ENCODE measurements at regions not wholly inside any gene's neighbourhood (a gene's known extent, or its start where the extent isn't known, plus 50 kb on each side); places are given as distances from the start of the nearest gene placed in this dataset.

- CTCF ChIA-PET, result no interaction called here
- peaks cover 6% of the 10 kb centered on the region; the same call in 1 of the 2 replicates for H3K27me3 Mint-ChIP-seq (ENCODE audit: low read depth)
- H3K36me3 Mint-ChIP-seq, result peaks cover 18% of the 10 kb centered on the region
- no peak overlapping the region for H3K4me3 Mint-ChIP-seq
- ATAC-seq, result no peak
- TF ChIP-seq, protein P1, sequence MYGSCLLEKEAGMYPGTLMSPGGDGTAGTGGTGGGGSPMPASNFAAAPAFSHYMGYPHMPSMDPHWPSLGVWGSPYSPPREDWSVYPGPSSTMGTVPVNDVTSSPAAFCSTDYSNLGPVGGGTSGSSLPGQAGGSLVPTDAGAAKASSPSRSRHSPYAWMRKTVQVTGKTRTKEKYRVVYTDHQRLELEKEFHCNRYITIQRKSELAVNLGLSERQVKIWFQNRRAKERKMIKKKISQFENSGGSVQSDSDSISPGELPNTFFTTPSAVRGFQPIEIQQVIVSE (CRISPR knock-in tag; IDR thresholded peaks at IDR 0.05; ENCODE audit: borderline replicate concordance), result no peak
- TF ChIP-seq USF1 (CRISPR knock-in tag; IDR thresholded peaks at IDR 0.05), result no peak
- no peak for TF ChIP-seq ATF1 (CRISPR knock-in tag; IDR thresholded peaks at IDR 0.05)
- no peak for TF ChIP-seq ZNF263 (CRISPR knock-in tag; IDR thresholded peaks at IDR 0.05; ENCODE audit: low read depth)
- TF ChIP-seq PRDM15 (CRISPR knock-in tag; IDR thresholded peaks at IDR 0.05), result no peak
- TF ChIP-seq OVOL2 (CRISPR knock-in tag; IDR thresholded peaks at IDR 0.05; ENCODE audit: borderline replicate concordance), result no peak
- no peak for TF ChIP-seq FOXK1 (CRISPR knock-in tag; IDR thresholded peaks at IDR 0.05)
- no peak for TF ChIP-seq SMAD3 (CRISPR knock-in tag; IDR thresholded peaks at IDR 0.05; ENCODE audit: borderline replicate concordance)
- no peak for TF ChIP-seq NR1H2 (CRISPR knock-in tag; IDR thresholded peaks at IDR 0.05)
- TF ChIP-seq ZNF423 (CRISPR knock-in tag; IDR thresholded peaks at IDR 0.05), result no peak
- TF ChIP-seq ZNF232 (CRISPR knock-in tag; IDR thresholded peaks at IDR 0.05), result no peak
- no peak for TF ChIP-seq NFYB (CRISPR knock-in tag; conservative IDR thresholded peaks at IDR 0.05; ENCODE audit: low read depth)
- no peak for TF ChIP-seq GRHL2 (CRISPR knock-in tag; IDR thresholded peaks at IDR 0.05; ENCODE audit: insufficient replicate concordance, severe bottlenecking)
- no peak for TF ChIP-seq IRF2 (CRISPR knock-in tag; IDR thresholded peaks at IDR 0.05; ENCODE audit: borderline replicate concordance, low read depth)
- no peak for TF ChIP-seq ZNF281 (CRISPR knock-in tag; IDR thresholded peaks at IDR 0.05)
- no peak for TF ChIP-seq HMGA2 (CRISPR knock-in tag; IDR thresholded peaks at IDR 0.05)
- POLR2A ChIA-PET, result no interaction called here
- H3K9me3 Mint-ChIP-seq, result peaks cover 46% of the 10 kb centered on the region
- no peak for DNase-seq (ENCODE audit: low spot score)
- H3K4me1 Mint-ChIP-seq, result no peaks in the 10 kb centered on the region
- H3K27ac Mint-ChIP-seq, result no peak overlapping the region
Observed at GRCh38 chr16:79672524-79672923, 72.0 kb upstream of the MAF start.

DNA sequence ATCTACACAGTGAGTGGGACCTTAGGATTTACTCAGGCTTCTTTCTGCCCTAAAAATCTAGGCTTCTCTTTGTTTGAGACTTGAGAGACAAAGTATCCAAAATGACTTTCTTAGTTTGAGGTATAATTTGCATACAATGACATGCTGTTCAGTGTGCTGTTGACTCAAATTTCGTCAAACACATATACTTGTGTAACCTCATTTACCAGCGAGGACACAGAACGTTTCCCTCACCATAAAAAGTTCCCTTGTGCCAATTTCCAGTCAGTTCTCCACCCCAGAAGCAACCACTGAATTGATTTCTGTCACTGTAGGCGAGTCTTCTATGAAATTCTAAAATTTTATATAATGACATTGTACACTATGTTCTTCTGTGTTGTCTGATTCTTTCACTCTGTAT, 68.0 kb upstream of the MAF start:
- Mint-ChIP-seq H3K4me1 (no peaks in the 10 kb centered on the region), H3K27ac (no peak overlapping the region), H3K4me3 (no peak overlapping the region), H3K27me3 (ENCODE audit: low read depth) (peaks cover 6% of the 10 kb centered on the region), H3K9me3 (peaks cover 58% of the 10 kb centered on the region), H3K36me3 (peaks cover 18% of the 10 kb centered on the region)
- no peak for DNase-seq (ENCODE audit: low spot score)
- ATAC-seq, result no peak
- POLR2A ChIA-PET, result no interaction called here
- CTCF ChIA-PET, result no interaction called here
- no peak for TF ChIP-seq ZBTB21 (CRISPR knock-in tag; IDR thresholded peaks at IDR 0.05; ENCODE audit: borderline replicate concordance)
- TF ChIP-seq ESRRA (CRISPR knock-in tag; IDR thresholded peaks at IDR 0.05; ENCODE audit: borderline replicate concordance), result no peak
- no peak for TF ChIP-seq PREB (CRISPR knock-in tag; IDR thresholded peaks at IDR 0.05; ENCODE audit: borderline replicate concordance)
- TF ChIP-seq JAZF1 (CRISPR knock-in tag; IDR thresholded peaks at IDR 0.05), result no peak
- TF ChIP-seq ATF6 (CRISPR knock-in tag; IDR thresholded peaks at IDR 0.05), result no peak
- TF ChIP-seq SOX15 (CRISPR knock-in tag; IDR thresholded peaks at IDR 0.05), result no peak
- no peak for TF ChIP-seq E2F4 (CRISPR knock-in tag; IDR thresholded peaks at IDR 0.05; ENCODE audit: borderline replicate concordance, low read depth)
- no peak for TF ChIP-seq PRRX2 (CRISPR knock-in tag; IDR thresholded peaks at IDR 0.05)
- no peak for TF ChIP-seq MXD4 (CRISPR knock-in tag; IDR thresholded peaks at IDR 0.05; ENCODE audit: borderline replicate concordance)
- TF ChIP-seq HMGA2 (CRISPR knock-in tag; IDR thresholded peaks at IDR 0.05), result no peak

Data from WTC11 (cell line).